T1000 (cell line): ENCODE measurements at regions not wholly inside any gene's neighbourhood (a gene's known extent, or its start where the extent isn't known, plus 50 kb on each side); places are given as distances from the start of the nearest gene placed in this dataset.
"Not testable (repeated sequence)": the region's sequence is repeated elsewhere in the genome, so short reads cannot be mapped to it uniquely, and the experiment has no call there.

Experiments
- DNase-seq: peaks from one replicate; lab custom pipeline; 2025; ENCODE audit warnings: mixed read lengths; lab: John Stamatoyannopoulos, UW

- DNase-seq, result no peak
Observed at GRCh38 chr6:15086348-15087158, 159.3 kb upstream of the JARID2 start.

GRCh38 chr6:15087186-15087589 is 158.7 kb upstream of the JARID2 start:
- DNase-seq, result no peak

GRCh38 chr6:15088904-15089568 is 156.8 kb upstream of the JARID2 start:
- no peak for DNase-seq

- no peak for DNase-seq
Observed at GRCh38 chr6:15089569-15090144, 156.2 kb upstream of the JARID2 start.

GRCh38 chr6:15090145-15090579 is 155.7 kb upstream of the JARID2 start:
- no peak for DNase-seq

GRCh38 chr6:15090745-15091384 is 155.0 kb upstream of the JARID2 start:
- DNase-seq, result no peak

GRCh38 chr6:15096894-15097837 is 148.7 kb upstream of the JARID2 start:
- DNase-seq, result no peak

- no peak for DNase-seq
Observed at GRCh38 chr6:15101130-15101529, 144.7 kb upstream of the JARID2 start.

- no peak for DNase-seq
Observed at GRCh38 chr6:15102241-15102640, 143.6 kb upstream of the JARID2 start.

GRCh38 chr6:15106958-15107643 is 138.8 kb upstream of the JARID2 start:
- no peak for DNase-seq

GRCh38 chr6:15107644-15108382 is 138.1 kb upstream of the JARID2 start:
- DNase-seq, result no peak

GRCh38 chr6:15108383-15108715 is 137.5 kb upstream of the JARID2 start:
- DNase-seq, result no peak

- no peak for DNase-seq
Observed at GRCh38 chr6:15109338-15110090, 136.4 kb upstream of the JARID2 start.

- no peak for DNase-seq
Observed at GRCh38 chr6:15110726-15111354, 135.0 kb upstream of the JARID2 start.

GRCh38 chr6:15111576-15111975 is 134.3 kb upstream of the JARID2 start:
- not testable (repeated sequence) for DNase-seq

GRCh38 chr6:15113587-15113986 is 132.3 kb upstream of the JARID2 start:
- no peak for DNase-seq

- DNase-seq, result no peak
Observed at GRCh38 chr6:15114061-15114460, 131.8 kb upstream of the JARID2 start.

- DNase-seq, result no peak
Observed at GRCh38 chr6:15116889-15117288, 129.0 kb upstream of the JARID2 start.

GRCh38 chr6:15121443-15121842 is 124.4 kb upstream of the JARID2 start:
- no peak for DNase-seq
